SK-N-SH (cell line): ENCODE measurements at regions not wholly inside any gene's neighbourhood (a gene's known extent, or its start where the extent isn't known, plus 50 kb on each side); places are given as distances from the start of the nearest gene placed in this dataset.

Source experiments
- CTCF ChIA-PET: fragments of 300-600, 350-600 bp; formaldehyde crosslinking; extraction: SDS; loops from one replicate; lab custom pipeline; 2021; lab: Yijun Ruan, JAX
- POLR2A ChIA-PET: fragments of 350-600 bp; sonication (Branson Sonifier 250); formaldehyde crosslinking; extraction: SDS; loops from one replicate; lab custom pipeline; 2020; ENCODE audit warnings: antibody characterized with exemption, inconsistent platforms; lab: Yijun Ruan, JAX
- DNase-seq: peaks from one replicate; pipeline ENCODE4 v3.0.0; 2012
- H2AFZ ChIP-seq: fragments of 200-600 bp; sonication (generic); 2 replicates; pipeline ENCODE4 v1.8.1; 2016; ENCODE audit warnings: antibody characterized with exemption, mild to moderate bottlenecking, low read depth
- H3F3A ChIP-seq: fragments of 200-600 bp; sonication (generic); replicated peaks from 2 replicates; pipeline ENCODE3; 2016; ENCODE audit warnings: antibody characterized with exemption, mild to moderate bottlenecking; ENCODE audit not compliant: insufficient read depth
- H3K27ac ChIP-seq, 2 experiments: fragments of 200-500 bp in 1 of 2; fragments of 200-600 bp in 1 of 2; sonication (Bioruptor generic) in 1 of 2; sonication (generic), shearing (Covaris generic) in 1 of 2; 2 replicates each; pipeline versions ENCODE4 v1.5.1 to v1.6.1; 2014 to 2016; ENCODE audit warnings: low read depth in 2 of 2, inconsistent platforms in 1 of 2, low read length in 1 of 2, mild to moderate bottlenecking in 1 of 2, mixed read lengths in 1 of 2
- H3K27me3 ChIP-seq: fragments of 200-600 bp; sonication (generic), shearing (Covaris generic); 2 replicates; pipeline ENCODE4 v1.6.1; 2016; ENCODE audit warnings: mixed run types; ENCODE audit not compliant: insufficient read depth
- H3K36me3 ChIP-seq, 2 experiments: fragments of 200-500 bp in 1 of 2; fragments of 200-600 bp in 1 of 2; sonication (Bioruptor generic) in 1 of 2; sonication (generic) in 1 of 2; replicated peaks in 1 of 2; 2 replicates each; pipeline versions ENCODE3 to v1.5.1; 2014 to 2016; ENCODE audit warnings: low read length in 1 of 2, mild to moderate bottlenecking in 1 of 2; ENCODE audit not compliant: insufficient read depth in 2 of 2, control insufficient read depth in 1 of 2
- H3K4me1 ChIP-seq, 2 experiments: fragments of 200-500 bp in 1 of 2; fragments of 200-600 bp in 1 of 2; sonication (Bioruptor generic) in 1 of 2; sonication (generic), shearing (Covaris generic) in 1 of 2; 2 replicates each; pipeline versions ENCODE4 v1.5.1 to v1.6.1; 2014 to 2016; ENCODE audit warnings: low read depth in 1 of 2, low read length in 1 of 2, mixed run types in 1 of 2; ENCODE audit not compliant: insufficient read depth in 2 of 2, control insufficient read depth in 1 of 2
- H3K4me2 ChIP-seq: fragments of 200-600 bp; sonication (generic), shearing (Covaris generic); 2 replicates; pipeline ENCODE4 v1.6.1; 2017; ENCODE audit warnings: mixed run types
- H3K4me3 ChIP-seq, 2 experiments: fragments of 200-500 bp in 1 of 2; fragments of 200-600 bp in 1 of 2; sonication (Bioruptor generic) in 1 of 2; sonication (generic), shearing (Covaris generic) in 1 of 2; 2 replicates each; pipeline versions ENCODE4 v1.5.1 to v1.8.1; 2014 to 2016; ENCODE audit warnings: low read depth in 2 of 2, inconsistent platforms in 1 of 2, low read length in 1 of 2, mild to moderate bottlenecking in 1 of 2, mixed read lengths in 1 of 2, moderate library complexity in 1 of 2
- H3K79me2 ChIP-seq: fragments of 200-600 bp; sonication (generic); 2 replicates; pipeline ENCODE4 v1.8.1; 2017; ENCODE audit warnings: mild to moderate bottlenecking; ENCODE audit not compliant: insufficient read depth
- H3K9ac ChIP-seq: fragments of 200-600 bp; sonication (generic); 2 replicates; pipeline ENCODE4 v1.6.1; 2017; ENCODE audit warnings: mixed run types
- H3K9me2 ChIP-seq: fragments of 200-600 bp; sonication (generic); 2 replicates; pipeline ENCODE4 v1.6.1; 2017; ENCODE audit warnings: mixed run types
- H3K9me3 ChIP-seq: fragments of 200-600 bp; sonication (generic); 2 replicates; pipeline ENCODE4 v1.6.1; 2017; ENCODE audit warnings: mixed run types, mild to moderate bottlenecking, moderate library complexity
- H4K20me1 ChIP-seq: fragments of 200-600 bp; sonication (generic); 2 replicates; pipeline ENCODE4 v1.6.1; 2017; ENCODE audit warnings: mild to moderate bottlenecking, mixed run types; ENCODE audit not compliant: insufficient read depth
- CTCF ChIP-seq: fragments of 200-600 bp; sonication (generic); IDR thresholded peaks from 2 replicates; pipeline ENCODE4 v1.6.1; 2017; ENCODE audit warnings: antibody characterized with exemption, mild to moderate bottlenecking, moderate library complexity
- GABPA ChIP-seq: IDR thresholded peaks from 2 replicates; pipeline ENCODE4 v1.4.0; 2012; ENCODE audit warnings: low read depth, mild to moderate bottlenecking
- GATA2 ChIP-seq: sonication (generic); formaldehyde crosslinking; IDR thresholded peaks from 2 replicates; pipeline ENCODE4 v1.5.0; 2020; ENCODE audit warnings: mild to moderate bottlenecking, missing genetic modification reagents
- IRF3 ChIP-seq: fragments of 150-350 bp; IDR thresholded peaks from 2 replicates; pipeline ENCODE4 v1.6.1; 2016; ENCODE audit warnings: mild to moderate bottlenecking, low read depth, low read length
- MAX ChIP-seq: IDR thresholded peaks from 2 replicates; pipeline ENCODE4 v1.4.0; 2012; ENCODE audit warnings: low read depth
- NFIC ChIP-seq: IDR thresholded peaks from 2 replicates; pipeline ENCODE4 v1.4.0; 2012; ENCODE audit warnings: borderline replicate concordance
- PBX3 ChIP-seq: IDR thresholded peaks from 2 replicates; pipeline ENCODE4; 2012
- RXRA ChIP-seq: IDR thresholded peaks from 2 replicates; pipeline ENCODE4 v1.4.0; 2012; ENCODE audit warnings: low read depth, mild to moderate bottlenecking, borderline replicate concordance
- SMC3 ChIP-seq: IDR thresholded peaks from 2 replicates; pipeline ENCODE4 v1.6.1; 2012; ENCODE audit warnings: low read depth, low read length, improper control_type of control experiment
- TEAD4 ChIP-seq: IDR thresholded peaks from 2 replicates; pipeline ENCODE4 v1.4.0; 2012; ENCODE audit warnings: mild to moderate bottlenecking, borderline replicate concordance; ENCODE audit not compliant: insufficient read depth
- USF2 ChIP-seq: fragments of 150-350 bp; IDR thresholded peaks from 2 replicates; pipeline ENCODE4 v1.6.1; 2017; ENCODE audit warnings: antibody characterized with exemption, low read length, low read depth, borderline replicate concordance
- ZBTB33 ChIP-seq: IDR thresholded peaks from 2 replicates; pipeline ENCODE4 v1.4.0; 2012; ENCODE audit warnings: low read depth, borderline replicate concordance
- WGBS: methylation state at CpG from one replicate; pipeline ENCODE4 v1.1.6; 2017; ENCODE audit warnings: low lambda C conversion rate; 5-methylcytosine and 5-hydroxymethylcytosine counted together

GRCh38 chr12:125540580-125541204 lies 475.5 kb downstream of the AACS start:
- CTCF ChIA-PET = no interaction called here
- no peaks in the 10 kb centered on the region for H4K20me1 ChIP-seq
- 12% methylated on average over 5 of the region's 5 CpGs for WGBS

More at GRCh38 chr12:125540580-125541204, 475.5 kb downstream of the AACS start:
- no peaks in the 10 kb centered on the region for H3K9me2 ChIP-seq
- no peak overlapping the region for H3K4me2 ChIP-seq
- H3K4me3 ChIP-seq = no peak overlapping the region
- H3K9ac ChIP-seq = no peak overlapping the region
- H3F3A ChIP-seq = no peaks in the 10 kb centered on the region
- no peaks in the 10 kb centered on the region for H3K36me3 ChIP-seq
- no peak for TF ChIP-seq PBX3
- TF ChIP-seq IRF3 = no peak
- no peak for TF ChIP-seq ZBTB33
- TF ChIP-seq GATA2 = no peak
- no peak for TF ChIP-seq TEAD4
- TF ChIP-seq SMC3 = no peak
- TF ChIP-seq USF2 = no peak
- TF ChIP-seq RXRA = no peak
- no peak for TF ChIP-seq NFIC
- no peak for TF ChIP-seq GABPA
- TF ChIP-seq MAX = no peak
- TF ChIP-seq CTCF = no peak
- TF ChIP-seq, all 33 proteins: peak for 0
- H3K27me3 ChIP-seq = no peaks in the 10 kb centered on the region
- POLR2A ChIA-PET = no interaction called here
- no peak overlapping the region for H2AFZ ChIP-seq
- no peaks in the 10 kb centered on the region for H3K9me3 ChIP-seq
- no peaks in the 10 kb centered on the region for H3K79me2 ChIP-seq
- no peak overlapping the region for H3K27ac ChIP-seq
- H3K4me1 ChIP-seq = no peaks in the 10 kb centered on the region
- DNase-seq = no peak
